Stimulated activated naive CD4-positive, alpha-beta T cell treated with Interleukin-2 at 50 U/mL for 16 hours (primary cell): ENCODE measurements at regions not wholly inside any gene's neighbourhood (a gene's known extent, or its start where the extent isn't known, plus 50 kb on each side); places are given as distances from the start of the nearest gene placed in this dataset.
A peak's percentile ranks its signal among the peaks of the same experiment; 100 is the strongest.

Source experiments
- DNase-seq: peaks from one replicate; lab custom pipeline; 2025; lab: John Stamatoyannopoulos, UW

- peak; percentile 80 for DNase-seq
Measured at GRCh38 chr14:106872611-106873446, 1346.4 kb downstream of the TMEM121 start.

- no peak for DNase-seq
Measured at GRCh38 chr14:106874350-106874749, 1348.0 kb downstream of the TMEM121 start.

GRCh38 chr14:106875503-106875902 is 1349.1 kb downstream of the TMEM121 start:
- DNase-seq: no peak

GRCh38 chr14:106876711-106877110 is 1350.3 kb downstream of the TMEM121 start:
- DNase-seq: no peak

GRCh38 chr14:106877517-106877916 is 1351.1 kb downstream of the TMEM121 start:
- no peak for DNase-seq

- peak; percentile 28 for DNase-seq
Measured at GRCh38 chr14:106879241-106879640, 1352.9 kb downstream of the TMEM121 start.

GRCh38 chr14:106883218-106883692 is 1356.9 kb downstream of the TMEM121 start:
- DNase-seq: peak; percentile 13
